ENCODE measurements at regions not wholly inside any gene's neighbourhood (a gene's known extent, or its start where the extent isn't known, plus 50 kb on each side); places are given as distances from the start of the nearest gene placed in this dataset.

GRCh38 chr7:118711688-118712087, 487.2 kb downstream of the ANKRD7 start:
- no peaks in the 10 kb centered on the region for H3K36me3 ChIP-seq
- no peak for DNase-seq (ENCODE audit: low spot score in 2 of 2)
- H3K27ac ChIP-seq: no peak overlapping the region
- H3K4me3 ChIP-seq: no peak overlapping the region
- H3K27me3 ChIP-seq: no peaks in the 10 kb centered on the region
- TF ChIP-seq POLR2A (IDR thresholded peaks at IDR 0.05): no peak
- TF ChIP-seq POLR2AphosphoS5 (IDR thresholded peaks at IDR 0.05): no peak
- no peak for TF ChIP-seq EP300 (IDR thresholded peaks at IDR 0.05)
- H3K9me3 ChIP-seq: no peaks in the 10 kb centered on the region
- H3K4me1 ChIP-seq: no peaks in the 10 kb centered on the region

- no peaks in the 10 kb centered on the region for H3K27me3 ChIP-seq
- WGBS: 48% methylated on average over 4 of the region's 4 CpGs
These were observed 488.5 kb downstream of the ANKRD7 start for GRCh38 chr7:118713039-118713438.

GRCh38 chr7:118720632-118721031, 496.1 kb downstream of the ANKRD7 start:
- Histone ChIP-seq H3K9me3 (no peaks in the 10 kb centered on the region), H3K27me3 (no peaks in the 10 kb centered on the region), H3K4me3 (no peak overlapping the region), H3K27ac (no peak overlapping the region), H3K36me3 (no peaks in the 10 kb centered on the region), H3K4me1 (no peaks in the 10 kb centered on the region)
- no peak for DNase-seq (ENCODE audit: low spot score in 2 of 2)
- WGBS: 74% methylated on average over 4 of the region's 4 CpGs
- TF ChIP-seq EP300 (IDR thresholded peaks at IDR 0.05) (no peak), CTCF (IDR thresholded peaks at IDR 0.05) (no peak), POLR2AphosphoS5 (IDR thresholded peaks at IDR 0.05) (no peak), POLR2A (IDR thresholded peaks at IDR 0.05) (no peak)

More at GRCh38 chr7:118713039-118713438, 488.5 kb downstream of the ANKRD7 start:
- TF ChIP-seq POLR2AphosphoS5 (IDR thresholded peaks at IDR 0.05) (no peak), POLR2A (IDR thresholded peaks at IDR 0.05) (no peak), CTCF (IDR thresholded peaks at IDR 0.05) (no peak), EP300 (IDR thresholded peaks at IDR 0.05) (no peak)
- Histone ChIP-seq H3K27ac (no peak overlapping the region), H3K4me3 (no peak overlapping the region), H3K36me3 (no peaks in the 10 kb centered on the region), H3K4me1 (no peaks in the 10 kb centered on the region), H3K9me3 (no peaks in the 10 kb centered on the region)
- DNase-seq (ENCODE audit: low spot score in 2 of 2): no peak

DNA sequence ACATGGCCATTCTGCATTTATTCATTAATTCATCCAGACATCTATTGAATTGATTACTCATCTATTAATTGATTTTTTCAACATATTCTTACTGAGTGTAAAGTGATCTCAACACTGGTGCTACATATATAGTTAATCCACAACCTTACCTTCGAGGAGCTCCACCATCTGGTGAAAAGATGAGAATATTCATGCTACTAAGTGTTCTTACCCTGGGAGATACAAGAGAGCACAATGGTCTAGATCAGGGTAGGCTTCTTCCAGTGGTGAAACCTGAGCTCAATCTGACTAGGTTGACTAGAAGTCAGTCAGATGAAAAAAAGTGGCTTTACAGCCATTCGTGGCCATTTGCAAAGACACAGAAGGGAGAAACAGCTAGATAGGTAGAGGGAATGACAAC, 507.4 kb downstream of the ANKRD7 start:
- TF ChIP-seq POLR2A (IDR thresholded peaks at IDR 0.05) (no peak), POLR2AphosphoS5 (IDR thresholded peaks at IDR 0.05) (no peak), CTCF (IDR thresholded peaks at IDR 0.05) (no peak), EP300 (IDR thresholded peaks at IDR 0.05) (no peak)
- H3K27me3 ChIP-seq: no peaks in the 10 kb centered on the region
- H3K4me3 ChIP-seq: no peak overlapping the region
- no peak for DNase-seq (ENCODE audit: low spot score in 2 of 2)
- H3K9me3 ChIP-seq: peaks cover 2% of the 10 kb centered on the region
- no peak overlapping the region for H3K27ac ChIP-seq
- WGBS: 46% methylated on average over 2 of the region's 2 CpGs
- no peaks in the 10 kb centered on the region for H3K4me1 ChIP-seq
- H3K36me3 ChIP-seq: no peaks in the 10 kb centered on the region

DNA sequence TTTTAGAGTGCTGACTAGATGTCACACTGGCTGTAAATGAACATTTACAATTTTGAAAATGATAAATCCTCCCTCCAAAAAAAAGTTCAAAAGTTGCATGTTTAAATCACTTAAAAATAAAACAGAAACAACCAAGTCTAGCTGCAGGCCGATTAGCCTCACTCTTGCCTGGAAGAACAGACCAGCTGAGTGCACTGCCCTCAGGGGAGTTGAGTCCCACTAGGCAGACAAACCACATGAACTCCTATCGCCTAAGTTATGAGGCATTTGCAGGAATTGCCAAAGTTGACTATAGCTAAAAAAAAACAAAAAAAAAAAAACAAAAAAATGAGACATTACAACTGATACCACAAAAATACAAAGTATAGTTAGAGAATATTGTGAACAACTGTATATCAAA, 510.0 kb downstream of the ANKRD7 start:
- H3K9me3 ChIP-seq: peaks cover 2% of the 10 kb centered on the region
- DNase-seq (ENCODE audit: low spot score in 2 of 2): no peak
- 36% methylated on average over 2 of the region's 2 CpGs for WGBS
- no peaks in the 10 kb centered on the region for H3K4me1 ChIP-seq
- H3K36me3 ChIP-seq: no peaks in the 10 kb centered on the region
- H3K27me3 ChIP-seq: no peaks in the 10 kb centered on the region
- TF ChIP-seq POLR2AphosphoS5 (IDR thresholded peaks at IDR 0.05) (no peak), CTCF (IDR thresholded peaks at IDR 0.05) (no peak), POLR2A (IDR thresholded peaks at IDR 0.05) (no peak), EP300 (IDR thresholded peaks at IDR 0.05) (no peak)
- no peak overlapping the region for H3K27ac ChIP-seq
- H3K4me3 ChIP-seq: no peak overlapping the region

DNA sequence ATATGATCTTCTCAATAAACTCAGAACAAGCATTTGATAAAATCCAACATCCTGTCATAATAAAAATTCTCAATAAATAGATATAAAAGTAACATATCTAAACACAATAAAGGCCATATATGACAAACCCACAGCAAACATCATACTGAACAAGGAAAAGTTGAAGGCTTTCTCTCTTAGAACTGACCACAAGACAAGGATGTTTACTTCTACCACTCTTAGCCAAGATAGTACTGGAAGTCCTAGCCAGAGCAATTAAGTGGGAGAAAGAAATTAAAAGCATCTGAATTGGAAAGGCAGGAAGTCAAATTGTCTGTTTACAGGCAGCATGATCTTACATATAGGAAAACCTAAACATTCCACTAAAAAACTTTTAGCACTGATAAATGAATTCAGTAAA, 510.9 kb downstream of the ANKRD7 start:
- no peaks in the 10 kb centered on the region for H3K4me1 ChIP-seq
- no peak for DNase-seq (ENCODE audit: low spot score in 2 of 2)
- no peaks in the 10 kb centered on the region for H3K27me3 ChIP-seq
- no peak overlapping the region for H3K27ac ChIP-seq
- no peaks in the 10 kb centered on the region for H3K36me3 ChIP-seq
- H3K4me3 ChIP-seq: no peak overlapping the region
- TF ChIP-seq CTCF (IDR thresholded peaks at IDR 0.05) (no peak), POLR2A (IDR thresholded peaks at IDR 0.05) (no peak), EP300 (IDR thresholded peaks at IDR 0.05) (no peak), POLR2AphosphoS5 (IDR thresholded peaks at IDR 0.05) (no peak)
- peaks cover 2% of the 10 kb centered on the region for H3K9me3 ChIP-seq
